K562 (cell line): ENCODE measurements at regions not wholly inside any gene's neighbourhood (a gene's known extent, or its start where the extent isn't known, plus 50 kb on each side); places are given as distances from the start of the nearest gene placed in this dataset.
A peak's percentile ranks its signal among the peaks of the same experiment; 100 is the strongest.

Experiments used
- ATAC-seq: fragments of 200-7000 bp; cut with Tn5 transposase; 3 replicates; pipeline ENCODE4 v1.9.1; 2020; ENCODE audit warnings: moderate library complexity
- BruUV-seq: library from RNA; stranded (reverse); fragments of 400-500 nt; replicated peaks from 2 replicates; lab custom pipeline; 2021; lab: Mats Ljungman, UMichigan
- CTCF ChIA-PET: fragments of 300-600 bp; formaldehyde crosslinking; extraction: SDS; loops from one replicate; lab custom pipeline; 2021; ENCODE audit warnings: low intra/inter-chr PET ratio; lab: Yijun Ruan, JAX
- POLR2A ChIA-PET: fragments of 300-600, 350-650 bp; sonication (Branson Sonifier 250); formaldehyde crosslinking; extraction: SDS; loops from one replicate; lab custom pipeline; 2021; ENCODE audit warnings: antibody characterized with exemption, inconsistent platforms; lab: Yijun Ruan, JAX
- DNase-seq, 4 experiments: peaks; one replicate each; pipeline versions ENCODE4 v3.0.0 to v3.0.0-alpha.2; 2011 to 2018; ENCODE audit warnings: low spot score in 3 of 4, mixed read lengths in 3 of 4; ENCODE audit errors: extremely low read depth in 1 of 4
- FAIRE-seq: peaks from 2 replicates; lab custom pipeline; 2011; peaks lifted over from hg19 to GRCh38; lab: Jason Lieb, UNC
- H2AFZ ChIP-seq: 2 replicates; pipeline ENCODE4 v1.6.0; 2011; ENCODE audit warnings: low read depth, low read length, control low read depth, inconsistent platforms
- H3K27ac ChIP-seq: fragments of 200-600 bp; 3 replicates; pipeline ENCODE4 v1.8.0; 2011; ENCODE audit warnings: low read depth, mild to moderate bottlenecking, control low read depth, inconsistent platforms, low read length, moderate library complexity, mixed read lengths; ENCODE audit errors: extremely low read depth
- H3K27me3 ChIP-seq, 2 experiments: fragments of 300-600 bp in 1 of 2; 2 replicates in 1 of 2; 3 replicates in 1 of 2; pipeline versions ENCODE4 v1.6.0 to v1.8.0; 2011; ENCODE audit warnings: inconsistent platforms in 2 of 2, low read length in 2 of 2, mild to moderate bottlenecking in 1 of 2, mixed read lengths in 1 of 2, moderate library complexity in 1 of 2; ENCODE audit not compliant: control insufficient read depth in 2 of 2, insufficient read depth in 2 of 2
- H3K36me3 ChIP-seq: fragments of 300-600 bp; 3 replicates; pipeline ENCODE4 v1.8.0; 2011; ENCODE audit warnings: mild to moderate bottlenecking, low read length, inconsistent platforms; ENCODE audit not compliant: control insufficient read depth, insufficient read depth
- H3K4me1 ChIP-seq, 2 experiments: fragments of 200-600 bp in 1 of 2; replicated peaks in 1 of 2; 2 replicates in 1 of 2; 3 replicates in 1 of 2; pipeline versions ENCODE4 v1.5.1 to v1.8.0; 2011; ENCODE audit warnings: inconsistent platforms in 2 of 2, low read length in 2 of 2, mild to moderate bottlenecking in 1 of 2, mixed read lengths in 1 of 2, moderate library complexity in 1 of 2; ENCODE audit not compliant: control insufficient read depth in 2 of 2, insufficient read depth in 2 of 2
- H3K4me2 ChIP-seq: 2 replicates; pipeline ENCODE4 v1.6.1; 2011; ENCODE audit warnings: low read length, control low read depth, inconsistent platforms, mixed read lengths; ENCODE audit not compliant: insufficient read depth
- H3K4me3 ChIP-seq: fragments of 200-600 bp; sonication (generic), shearing (Covaris generic); 2 replicates; pipeline ENCODE4 v1.5.1; 2016; ENCODE audit warnings: control low read depth, inconsistent platforms
- H3K79me2 ChIP-seq: fragments of 200-600 bp; 3 replicates; pipeline ENCODE4 v1.8.0; 2011; ENCODE audit warnings: low read length, inconsistent platforms; ENCODE audit not compliant: control insufficient read depth, insufficient read depth
- H3K9ac ChIP-seq, 2 experiments: 2 replicates each; pipeline versions ENCODE4 v1.6.0 to v1.6.1; 2011; ENCODE audit warnings: low read depth in 2 of 2, low read length in 2 of 2, control low read depth in 1 of 2, inconsistent platforms in 1 of 2, mild to moderate bottlenecking in 1 of 2, mixed read lengths in 1 of 2; ENCODE audit not compliant: insufficient read depth in 1 of 2
- H3K9me1 ChIP-seq: one replicate; pipeline ENCODE4 v1.6.0; 2011; ENCODE audit warnings: inconsistent platforms, mild to moderate bottlenecking, low read length, moderate library complexity; ENCODE audit not compliant: control insufficient read depth, insufficient read depth
- H3K9me3 ChIP-seq: replicated peaks from 2 replicates; pipeline ENCODE4 v1.5.1; 2011; ENCODE audit warnings: low read depth, low read length, inconsistent platforms; ENCODE audit not compliant: control insufficient read depth, insufficient read depth
- H4K20me1 ChIP-seq: replicated peaks from 2 replicates; pipeline ENCODE4 v1.6.1; 2011; ENCODE audit warnings: low read length, inconsistent platforms, mixed read lengths; ENCODE audit not compliant: control insufficient read depth, insufficient read depth
- CTCF ChIP-seq, 3 experiments: IDR thresholded peaks in 2 of 3; conservative IDR thresholded peaks in 1 of 3; 2 replicates each; pipeline ENCODE4 v1.5.1; 2011 to 2012; ENCODE audit warnings: low read length in 3 of 3, mild to moderate bottlenecking in 3 of 3, control low read depth in 2 of 3, improper control_type of control experiment in 1 of 3, inconsistent platforms in 1 of 3, low read depth in 1 of 3, mixed read lengths in 1 of 3, moderate library complexity in 1 of 3; ENCODE audit not compliant: insufficient read depth in 2 of 3
- MAFK ChIP-seq: IDR thresholded peaks from 2 replicates; pipeline ENCODE4 v1.6.1; 2011; ENCODE audit warnings: low read length, improper control_type of control experiment
- WGBS: fragments of 100-300 bp; shearing (Covaris generic); methylation state at CpG from one replicate; pipeline ENCODE4 v1.1.6; 2016; ENCODE audit warnings: low coverage, mixed read lengths; ENCODE audit not compliant: insufficient coverage; ENCODE audit errors: missing lambda C conversion rate; 5-methylcytosine and 5-hydroxymethylcytosine counted together
- in situ Hi-C: fragments of 300-500 bp; cut with MboI; formaldehyde crosslinking; loops from 4 replicates; pipeline ENCODE4 v1.15.0; 2018; ENCODE audit warnings: inconsistent platforms, mixed read lengths
- intact Hi-C: fragments of 100-400 bp; cut with micrococcal nuclease; formaldehyde crosslinking; loops from 2 replicates; pipeline ENCODE4 v1.14.2; 2022

- FAIRE-seq: peak; percentile 26
- no peak overlapping the region for H3K4me2 ChIP-seq
- H3K9me1 ChIP-seq: no peaks in the 10 kb centered on the region
- H3K27me3 ChIP-seq: peaks cover 0 to 34% of the 10 kb centered on the region in 2 experiments; a peak in 2 of 5 replicates
- H3K79me2 ChIP-seq: no peaks in the 10 kb centered on the region
- no peak overlapping the region for H3K9ac ChIP-seq
- in situ Hi-C loops (no loop called here), intact Hi-C loops (no loop called here)
- no peaks in the 10 kb centered on the region for H3K36me3 ChIP-seq
- under 1% methylated on average over 17 of the region's 19 CpGs for WGBS
- peak; percentile 41 to 58 (median 44); a peak in 5 of 6 replicates for TF ChIP-seq CTCF (IDR thresholded peaks at IDR 0.05 in 2 of 3, conservative IDR thresholded peaks at IDR 0.05 in 1 of 3; ENCODE audit: insufficient read depth in 2 of 3, low read depth in 1 of 3, low read length in 3 of 3)
- TF ChIP-seq MAFK: no peak
- POLR2A ChIA-PET: interaction anchor here (0.6 to 0.7 kb wide), 2 partner anchors 148 to 171 kb away, joined by 3 read pairs; no protein-coding TSS in a partner anchor
- peaks cover 0 to 6% of the 10 kb centered on the region in 2 experiments; a peak in 2 of 5 replicates for H3K4me1 ChIP-seq
- peaks cover 8% of the 10 kb centered on the region for H4K20me1 ChIP-seq
- no TSS peak for BruUV-seq
- peak in 1 of 4 experiments; percentile 9 for DNase-seq
- CTCF ChIA-PET: interaction anchor here (0.6 kb wide), 1 partner anchor 125 kb away, joined by 3 read pairs; no protein-coding TSS in a partner anchor
- H3K4me3 ChIP-seq: no peak overlapping the region
- ATAC-seq: peak; percentile 59; the same call in 2 of the 3 replicates
- no peak overlapping the region for H3K27ac ChIP-seq
- no peaks in the 10 kb centered on the region for H3K9me3 ChIP-seq
- H2AFZ ChIP-seq: no peak overlapping the region
Measured at GRCh38 chr17:79147746-79148506, 73.3 kb downstream of the ENGASE start.
